ENCODE measurements at regions not wholly inside any gene's neighbourhood (a gene's known extent, or its start where the extent isn't known, plus 50 kb on each side); places are given as distances from the start of the nearest gene placed in this dataset.

GRCh38 chr13:76643596-76643995, 242.6 kb downstream of the KCTD12 start:
- no peak overlapping the region for H2BK5ac ChIP-seq (ENCODE audit: insufficient read length, low read length)
- Mint-ChIP-seq H3K36me3 (ENCODE audit: insufficient read depth in 1 of 3, low read depth in 3 of 3) (no peaks in the 10 kb centered on the region; a peak in 1 of 7 replicates), H3K9me3 (no peaks in the 10 kb centered on the region), H3K4me1 (peaks cover 0 to 2% of the 10 kb centered on the region in 2 experiments; a peak in 1 of 4 replicates), H3K27ac (no peak overlapping the region), H3K4me3 (no peak overlapping the region), H3K27me3 (ENCODE audit: low read depth) (peaks cover 3% of the 10 kb centered on the region)
- no peak overlapping the region for H2AK5ac ChIP-seq (ENCODE audit: insufficient read length, low read length)
- H3K9ac ChIP-seq (ENCODE audit: extremely low read depth, insufficient read length, low read length) = no peak overlapping the region
- H3K23me2 ChIP-seq (ENCODE audit: insufficient read length, low read depth, low read length, poor library complexity, severe bottlenecking) = no peaks in the 10 kb centered on the region
- no peak overlapping the region for H3K27ac ChIP-seq (ENCODE audit: insufficient read length, low read depth, low read length)
- no peak overlapping the region for H2BK15ac ChIP-seq (ENCODE audit: low read depth, low read length)
- DNase-seq = no peak
- no peak overlapping the region for H2BK12ac ChIP-seq (ENCODE audit: insufficient read length, low read depth, low read length)
- no peak overlapping the region for H3T11ph ChIP-seq (ENCODE audit: low read length)
- no peak overlapping the region for H3K56ac ChIP-seq (ENCODE audit: insufficient read length, low read depth, low read length)
- H3K4me1 ChIP-seq (ENCODE audit: insufficient read depth, low read length) = no peaks in the 10 kb centered on the region
- no peak overlapping the region for H3K4ac ChIP-seq (ENCODE audit: low read depth, low read length)
- no peak overlapping the region for H4K91ac ChIP-seq (ENCODE audit: insufficient read length, low read depth, low read length)
- no peaks in the 10 kb centered on the region for H3K79me1 ChIP-seq (ENCODE audit: insufficient read depth, low read depth, low read length, poor library complexity, severe bottlenecking)
- no peak overlapping the region for H4K8ac ChIP-seq (replicated peaks; ENCODE audit: insufficient read length, low read depth, low read length)
- no peak overlapping the region for H4K5ac ChIP-seq (ENCODE audit: insufficient read length, low read depth, low read length)
- no peaks in the 10 kb centered on the region for H3K27me3 ChIP-seq (ENCODE audit: insufficient read depth, low read length)
- no peak for TF ChIP-seq CTCF (conservative IDR thresholded peaks at IDR 0.05)
- H3K4me2 ChIP-seq (ENCODE audit: insufficient read depth, insufficient read length, low read length) = no peak overlapping the region
- H2AFZ ChIP-seq (ENCODE audit: low read length) = no peak overlapping the region
- no peak overlapping the region for H3K18ac ChIP-seq (ENCODE audit: insufficient read length, low read depth, low read length)
- H2BK20ac ChIP-seq (ENCODE audit: low read depth, low read length, poor library complexity, severe bottlenecking) = no peak overlapping the region
- no peak overlapping the region for H3K23ac ChIP-seq (ENCODE audit: insufficient read length, low read depth, low read length)
- no peak overlapping the region for H2BK120ac ChIP-seq (ENCODE audit: low read depth, low read length, poor library complexity, severe bottlenecking)
- H3K14ac ChIP-seq (ENCODE audit: insufficient read depth, low read length) = no peak overlapping the region
- H3K79me2 ChIP-seq (ENCODE audit: insufficient read depth, low read length) = no peaks in the 10 kb centered on the region
- WGBS (ENCODE audit: extremely low coverage, insufficient read length, low lambda C conversion rate) = no CpG with 5 or more reads among the region's 4 CpGs
- no peaks in the 10 kb centered on the region for H3K9me3 ChIP-seq (ENCODE audit: control insufficient read depth, low read depth, low read length)
- H4K20me1 ChIP-seq (ENCODE audit: control insufficient read depth, insufficient read depth, insufficient read length) = peaks cover 3% of the 10 kb centered on the region
